ENCODE measurements at regions not wholly inside any gene's neighbourhood (a gene's known extent, or its start where the extent isn't known, plus 50 kb on each side); places are given as distances from the start of the nearest gene placed in this dataset.

GRCh38 chr1:88145752-88146151 is 538.3 kb upstream of the PKN2 start:
- no peak for DNase-seq (ENCODE audit: low read depth)

DNA sequence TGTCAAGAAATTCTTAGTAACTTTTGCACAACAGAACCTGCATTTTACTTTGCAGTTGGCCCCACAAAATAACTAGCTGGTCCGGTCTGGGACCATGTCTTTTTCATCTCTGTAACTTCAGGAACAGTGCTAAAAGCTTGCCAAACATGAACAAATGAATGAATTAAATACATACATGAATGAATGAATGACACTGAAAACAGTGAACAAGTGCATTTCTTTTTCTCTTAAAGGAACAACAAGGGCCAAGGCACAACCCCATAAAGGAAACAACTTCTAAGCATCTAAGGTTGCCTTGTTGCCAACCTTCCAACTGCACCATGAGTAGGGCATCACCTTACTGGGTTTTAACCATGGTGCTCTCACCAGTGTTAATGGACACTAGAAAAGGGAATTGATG is 534.4 kb upstream of the PKN2 start:
- no peak for DNase-seq (ENCODE audit: low read depth)

DNA sequence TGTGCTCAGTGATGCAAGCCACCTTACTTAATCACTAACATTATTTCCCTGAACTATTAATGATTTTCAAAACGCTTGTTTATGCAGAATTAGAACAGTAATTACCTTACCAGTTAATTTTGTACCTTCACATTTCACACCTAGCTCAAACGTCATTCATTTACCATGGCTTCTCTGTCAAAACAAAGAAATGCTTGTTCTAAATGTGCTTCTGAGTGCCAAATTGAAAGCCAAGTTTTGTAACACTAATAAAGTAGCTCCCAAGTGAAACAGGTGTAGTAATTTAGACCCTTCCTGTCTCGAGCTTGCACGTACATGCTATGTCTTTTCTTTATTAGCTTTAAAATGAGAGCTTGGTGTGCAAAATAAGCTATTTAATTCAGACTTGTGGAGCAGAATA is 533.7 kb upstream of the PKN2 start:
- DNase-seq (ENCODE audit: low read depth) = no peak

GRCh38 chr1:88163187-88163586 is 520.9 kb upstream of the PKN2 start:
- no peak for DNase-seq (ENCODE audit: low read depth)

DNA sequence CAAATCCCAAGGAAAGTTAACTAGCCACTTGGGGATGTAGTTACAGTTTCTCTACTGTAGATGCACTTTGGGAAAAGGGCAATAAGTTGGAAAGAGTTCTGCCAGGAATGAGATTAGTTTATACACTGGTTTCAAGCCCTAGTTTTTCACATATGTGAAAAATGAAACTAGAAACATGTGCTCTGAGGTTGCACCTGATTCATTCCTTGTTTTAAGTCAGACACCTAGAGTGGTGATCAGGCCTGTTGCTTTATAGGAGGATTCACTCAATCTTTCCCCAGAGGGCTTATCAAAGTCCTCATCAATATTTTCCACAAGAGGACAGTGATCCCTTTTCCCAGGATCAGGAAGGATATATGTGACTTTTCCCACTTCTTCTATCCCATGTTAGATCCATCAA is 515.9 kb upstream of the PKN2 start:
- DNase-seq (ENCODE audit: low read depth) = no peak

- DNase-seq (ENCODE audit: low read depth) = no peak
These were observed 514.9 kb upstream of the PKN2 start for GRCh38 chr1:88169139-88169538.

DNA sequence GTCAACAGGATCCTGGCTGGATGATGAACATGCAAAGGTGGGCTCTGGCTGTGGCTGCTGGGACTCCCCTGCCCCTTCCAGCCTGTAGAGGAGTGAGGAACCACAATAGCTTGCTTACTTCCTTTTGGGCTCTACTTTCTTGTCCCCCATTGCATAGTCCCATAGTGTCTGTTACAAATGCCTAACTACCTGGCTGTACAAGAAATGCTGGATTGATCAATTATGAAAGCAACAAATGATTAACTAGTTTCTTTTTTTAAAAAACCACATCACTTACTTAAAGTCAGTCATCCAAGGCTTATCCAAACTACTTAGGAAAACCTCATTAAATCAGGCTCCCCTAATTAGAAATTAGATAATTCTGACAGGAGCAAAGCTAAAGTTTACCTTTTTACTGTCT is 514.1 kb upstream of the PKN2 start:
- no peak for DNase-seq (ENCODE audit: low read depth)

DNA sequence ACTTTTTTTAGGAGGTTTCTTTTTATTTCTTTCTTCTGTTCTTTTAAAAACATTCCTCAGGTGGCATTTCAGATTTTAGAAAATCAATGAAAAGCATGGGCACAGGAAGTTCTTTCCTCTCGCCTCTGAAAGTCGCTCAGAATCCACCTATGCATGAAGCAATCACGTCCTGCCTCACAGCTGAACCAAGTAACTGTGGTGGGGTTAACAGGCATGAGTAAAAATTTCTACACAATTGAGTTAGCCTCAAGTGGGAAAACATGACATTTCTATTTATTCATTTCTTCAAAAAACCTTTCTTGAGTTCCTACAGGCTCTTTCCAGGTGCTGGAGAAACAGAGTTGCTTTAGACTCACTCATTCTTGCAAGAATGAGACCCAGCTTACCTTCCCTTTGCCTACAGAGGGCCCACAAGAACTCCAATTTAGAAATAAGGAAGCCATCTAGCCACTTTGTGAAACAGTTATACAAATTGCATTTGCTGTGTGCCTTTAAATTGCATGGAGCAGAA is 508.9 kb upstream of the PKN2 start:
- no peak for DNase-seq (ENCODE audit: low read depth)

DNA sequence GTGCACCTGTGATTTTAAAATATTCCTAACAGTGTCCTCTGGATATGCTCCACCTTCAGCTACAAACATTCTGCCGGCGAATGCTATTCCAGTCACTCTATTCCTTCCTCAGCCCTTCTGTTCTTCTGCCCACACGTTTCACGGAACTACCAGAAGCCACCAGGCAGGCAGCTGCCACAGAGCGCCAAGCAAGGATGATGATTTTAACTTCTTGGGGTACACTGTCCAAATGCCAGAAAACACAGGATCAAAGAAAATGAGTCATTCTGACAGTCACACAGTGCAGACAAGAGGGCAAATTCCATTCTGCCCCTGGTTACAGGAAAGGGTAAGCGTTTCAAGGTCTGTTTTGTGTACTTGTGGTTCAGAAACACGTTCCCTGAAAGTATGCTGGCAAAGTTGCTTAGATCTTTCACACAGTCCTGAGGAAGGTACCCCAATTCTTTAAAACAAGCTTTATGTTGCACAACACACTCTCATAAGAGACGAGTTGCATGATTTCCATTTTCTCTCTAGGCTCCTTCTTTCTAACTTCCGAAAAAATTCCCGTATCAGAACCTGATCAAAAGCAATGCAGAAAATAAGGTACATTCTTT is 508.3 kb upstream of the PKN2 start:
- no peak for DNase-seq (ENCODE audit: low read depth)

DNA sequence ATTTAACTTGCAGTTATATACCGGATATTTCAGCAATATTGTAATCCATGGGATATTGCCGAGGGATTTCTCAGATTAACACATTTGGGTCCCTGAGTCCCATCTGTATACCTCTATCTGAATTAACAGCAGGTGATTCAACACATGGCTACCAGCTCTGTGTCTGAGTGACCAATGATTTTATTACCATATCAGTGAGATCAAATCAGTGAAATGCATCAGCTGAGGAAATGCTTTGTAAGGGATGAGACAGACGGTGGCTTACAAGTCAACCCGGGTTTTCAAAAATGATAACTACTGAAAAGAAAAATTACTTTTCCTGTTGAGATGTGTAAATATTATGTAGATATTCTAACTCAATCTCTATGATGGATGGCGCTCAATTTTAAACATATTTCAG is 504.1 kb upstream of the PKN2 start:
- DNase-seq (ENCODE audit: low read depth) = no peak

DNA sequence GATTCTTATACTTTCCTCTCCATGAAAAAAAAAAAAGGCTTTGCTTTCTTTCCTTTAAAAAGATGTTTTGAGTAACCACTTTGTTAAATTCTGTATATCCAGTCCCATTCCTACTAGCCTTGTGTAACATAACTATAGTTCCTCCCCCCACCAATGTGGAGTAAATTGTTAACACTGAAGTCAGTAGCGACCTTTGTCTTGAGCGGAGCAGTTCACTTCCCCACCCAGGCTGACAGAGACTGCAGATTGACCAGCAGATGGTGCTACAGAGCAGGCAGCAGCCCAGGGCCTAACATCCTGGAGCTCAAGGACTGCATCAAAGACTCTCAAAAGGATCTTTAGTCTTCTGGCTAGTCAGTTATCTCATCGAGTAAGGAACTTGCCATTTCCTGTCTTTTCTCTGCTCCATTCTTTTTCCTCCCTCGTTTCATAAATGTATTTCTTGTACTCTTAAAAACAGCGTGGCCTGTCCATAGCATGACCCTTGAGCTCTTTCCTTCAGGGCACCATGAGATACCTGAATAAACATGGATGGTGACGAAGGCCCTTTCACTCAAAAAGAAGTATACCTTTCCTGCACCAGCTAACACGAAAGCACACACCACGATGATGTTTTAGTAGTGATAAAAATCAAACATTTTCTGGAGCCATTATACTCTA is 503.5 kb upstream of the PKN2 start:
- DNase-seq (ENCODE audit: low read depth) = peak; percentile 1

GRCh38 chr1:88186911-88187310 is 497.2 kb upstream of the PKN2 start:
- DNase-seq (ENCODE audit: low read depth) = no peak

DNA sequence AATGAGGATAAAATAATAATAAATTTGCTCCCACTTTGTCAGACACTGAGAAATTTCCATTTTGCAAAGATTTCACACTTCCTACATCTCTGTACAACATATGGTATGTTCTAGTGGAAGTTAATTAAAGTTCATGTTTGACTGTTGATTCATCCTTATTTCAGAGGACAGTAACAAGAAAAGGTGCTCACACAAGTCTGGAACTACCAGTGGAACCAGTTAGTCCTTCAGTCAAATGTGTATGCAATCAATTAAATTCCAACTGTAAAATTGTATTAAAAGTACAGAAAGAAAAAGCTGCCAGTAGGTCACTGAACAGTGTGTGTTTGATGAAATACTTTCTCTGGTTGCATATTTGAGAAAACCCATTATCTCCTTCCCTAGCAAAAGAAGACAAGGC is 496.0 kb upstream of the PKN2 start:
- no peak for DNase-seq (ENCODE audit: low read depth)

- no peak for DNase-seq (ENCODE audit: low read depth)
These were observed 494.5 kb upstream of the PKN2 start for GRCh38 chr1:88189525-88189924.

- DNase-seq (ENCODE audit: low read depth) = no peak
These were observed 492.2 kb upstream of the PKN2 start for GRCh38 chr1:88191917-88192316.

- no peak for DNase-seq (ENCODE audit: low read depth)
These were observed 489.5 kb upstream of the PKN2 start for GRCh38 chr1:88194542-88194941.

GRCh38 chr1:88200545-88200944 is 483.5 kb upstream of the PKN2 start:
- no peak for DNase-seq (ENCODE audit: low read depth)

DNA sequence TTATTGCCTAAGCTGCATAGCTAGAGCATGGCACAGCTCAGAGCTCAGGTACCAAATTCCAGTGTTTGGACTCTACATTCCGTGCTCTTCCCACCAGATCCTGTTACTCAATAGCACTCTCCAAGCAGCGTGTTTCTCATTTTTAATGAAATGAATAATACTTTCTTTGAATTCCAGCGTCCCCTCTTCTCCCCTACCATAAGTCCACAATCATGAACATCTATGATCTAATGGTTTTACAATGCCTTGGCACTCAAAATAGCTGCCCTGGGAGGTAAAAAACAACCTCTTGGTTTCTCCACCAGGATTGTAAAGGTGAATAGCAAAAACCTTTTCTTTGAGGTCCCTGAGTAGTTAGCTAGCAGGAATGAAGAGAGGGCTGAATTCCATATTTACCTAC is 480.0 kb upstream of the PKN2 start:
- no peak for DNase-seq (ENCODE audit: low read depth)

DNA sequence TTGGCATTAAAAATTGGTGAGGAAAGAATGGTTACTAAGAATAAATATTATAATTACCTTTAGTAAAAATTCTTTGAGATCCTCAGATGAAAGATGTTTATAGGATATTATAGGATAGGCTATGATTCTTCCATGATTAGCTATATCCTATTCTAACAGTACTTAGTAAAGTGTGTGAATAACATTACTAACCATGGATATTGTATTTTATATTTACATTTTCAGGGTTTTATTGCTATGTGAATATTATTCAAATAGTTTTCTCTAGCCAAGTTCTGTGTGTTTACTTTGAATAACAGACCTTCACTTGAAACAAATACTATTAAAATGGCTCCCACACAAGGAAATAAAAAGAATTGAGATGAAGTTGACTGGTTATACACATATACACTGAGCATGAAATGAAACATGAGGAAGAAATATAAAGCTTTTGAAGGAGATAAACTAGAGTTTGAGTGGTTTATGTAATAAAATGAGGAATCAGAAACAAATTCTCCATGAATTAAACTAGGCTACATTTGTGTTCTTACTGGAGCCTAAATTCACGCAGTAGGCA is 479.4 kb upstream of the PKN2 start:
- no peak for DNase-seq (ENCODE audit: low read depth)

GRCh38 chr1:88208389-88208788 is 475.7 kb upstream of the PKN2 start:
- no peak for DNase-seq (ENCODE audit: low read depth)

- DNase-seq (ENCODE audit: low read depth) = no peak
These were observed 473.8 kb upstream of the PKN2 start for GRCh38 chr1:88210103-88210787.

DNA sequence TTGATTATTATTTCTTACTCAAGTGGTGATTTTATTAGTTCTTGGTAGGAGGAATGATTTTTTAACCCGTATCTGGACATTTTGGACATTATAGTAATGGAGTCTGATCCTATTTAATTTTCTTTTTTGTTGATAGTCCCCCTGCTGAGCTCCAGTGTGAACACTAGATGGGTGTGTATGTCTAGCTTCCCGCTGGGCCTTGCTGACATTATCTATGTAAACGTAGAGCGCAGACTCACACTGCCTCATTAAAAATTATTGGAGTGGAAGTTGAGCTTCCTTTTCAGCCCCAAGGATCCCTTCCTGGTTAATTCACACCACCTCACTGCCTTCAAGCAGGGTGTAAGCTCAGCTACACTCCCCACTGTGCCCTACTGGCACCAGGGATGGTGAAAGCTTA is 467.6 kb upstream of the PKN2 start:
- no peak for DNase-seq (ENCODE audit: low read depth)

- no peak for DNase-seq (ENCODE audit: low read depth)
These were observed 466.7 kb upstream of the PKN2 start for GRCh38 chr1:88217386-88217785.

Data from activated T-helper 1 cell treated with Interleukin-2 at 50 U/mL for 16 hours (primary cell).